ENCODE measurements at regions not wholly inside any gene's neighbourhood (a gene's known extent, or its start where the extent isn't known, plus 50 kb on each side); places are given as distances from the start of the nearest gene placed in this dataset.
"Not testable (repeated sequence)": the region's sequence is repeated elsewhere in the genome, so short reads cannot be mapped to it uniquely, and the experiment has no call there.

- H3K36me3 Mint-ChIP-seq (ENCODE audit: low read depth), result no peaks in the 10 kb centered on the region
- H3K9me3 Mint-ChIP-seq, result no peaks in the 10 kb centered on the region
- H3K4me3 Mint-ChIP-seq, result no peak overlapping the region
- H3K27ac Mint-ChIP-seq, result no peak overlapping the region
- no peaks in the 10 kb centered on the region for H3K27me3 Mint-ChIP-seq
- intact Hi-C loops (cut with micrococcal nuclease), result no loop called here
- DNase-seq, result no peak
- H3K4me1 Mint-ChIP-seq, result no peaks in the 10 kb centered on the region
Measured at GRCh38 chr2:144983107-144983506, 463.2 kb upstream of the ZEB2 start.

- no peak for DNase-seq
- no peaks in the 10 kb centered on the region for H3K9me3 Mint-ChIP-seq
- H3K4me1 Mint-ChIP-seq, result no peaks in the 10 kb centered on the region
- intact Hi-C loops (cut with micrococcal nuclease), result no loop called here
- H3K27me3 Mint-ChIP-seq, result no peaks in the 10 kb centered on the region
- no peak overlapping the region for H3K27ac Mint-ChIP-seq
- no peaks in the 10 kb centered on the region for H3K36me3 Mint-ChIP-seq (ENCODE audit: low read depth)
- H3K4me3 Mint-ChIP-seq, result no peak overlapping the region
Measured at GRCh38 chr2:144982481-144982880, 462.6 kb upstream of the ZEB2 start.

GRCh38 chr2:144975881-144976280 is 456.0 kb upstream of the ZEB2 start:
- Mint-ChIP-seq H3K27ac (no peak overlapping the region), H3K36me3 (ENCODE audit: low read depth) (no peaks in the 10 kb centered on the region), H3K27me3 (no peaks in the 10 kb centered on the region), H3K9me3 (no peaks in the 10 kb centered on the region), H3K4me1 (no peaks in the 10 kb centered on the region), H3K4me3 (no peak overlapping the region)
- intact Hi-C loops (cut with micrococcal nuclease), result no loop called here
- DNase-seq, result no peak

- Mint-ChIP-seq H3K27me3 (no peaks in the 10 kb centered on the region), H3K4me1 (no peaks in the 10 kb centered on the region)
- intact Hi-C loops (cut with micrococcal nuclease), result no loop called here
Measured at GRCh38 chr2:144972676-144973075, 452.8 kb upstream of the ZEB2 start.

GRCh38 chr2:144971786-144972335 is 451.9 kb upstream of the ZEB2 start:
- Mint-ChIP-seq H3K9me3 (peaks cover 7% of the 10 kb centered on the region), H3K4me3 (no peak overlapping the region), H3K27ac (no peak overlapping the region), H3K4me1 (no peaks in the 10 kb centered on the region), H3K36me3 (ENCODE audit: low read depth) (no peaks in the 10 kb centered on the region), H3K27me3 (no peaks in the 10 kb centered on the region)
- intact Hi-C loops (cut with micrococcal nuclease), result no loop called here
- no peak for DNase-seq

More at GRCh38 chr2:144972676-144973075, 452.8 kb upstream of the ZEB2 start:
- Mint-ChIP-seq H3K9me3 (peaks cover 7% of the 10 kb centered on the region), H3K4me3 (no peak overlapping the region), H3K36me3 (ENCODE audit: low read depth) (no peaks in the 10 kb centered on the region), H3K27ac (no peak overlapping the region)
- DNase-seq, result no peak

GRCh38 chr2:144970410-144970809 is 450.5 kb upstream of the ZEB2 start:
- H3K27ac Mint-ChIP-seq; H3K4me1 Mint-ChIP-seq; H3K27me3 Mint-ChIP-seq; H3K9me3 Mint-ChIP-seq; H3K36me3 Mint-ChIP-seq (ENCODE audit: low read depth); intact Hi-C loops (cut with micrococcal nuclease); H3K4me3 Mint-ChIP-seq; DNase-seq: not testable (repeated sequence)

- H3K27me3 Mint-ChIP-seq; intact Hi-C loops (cut with micrococcal nuclease); H3K27ac Mint-ChIP-seq; H3K4me1 Mint-ChIP-seq; DNase-seq; H3K36me3 Mint-ChIP-seq (ENCODE audit: low read depth); H3K4me3 Mint-ChIP-seq: not testable (repeated sequence)
- peaks cover 11% of the 10 kb centered on the region for H3K9me3 Mint-ChIP-seq
Measured at GRCh38 chr2:144969564-144969963, 449.6 kb upstream of the ZEB2 start.

- DNase-seq, result no peak
- no peak overlapping the region for H3K4me3 Mint-ChIP-seq
- H3K27me3 Mint-ChIP-seq, result no peaks in the 10 kb centered on the region
- no peak overlapping the region for H3K27ac Mint-ChIP-seq
- intact Hi-C loops (cut with micrococcal nuclease), result no loop called here
- H3K9me3 Mint-ChIP-seq, result peaks cover 17% of the 10 kb centered on the region
- H3K4me1 Mint-ChIP-seq, result no peaks in the 10 kb centered on the region
- H3K36me3 Mint-ChIP-seq (ENCODE audit: low read depth), result no peaks in the 10 kb centered on the region
Measured at GRCh38 chr2:144967961-144968360, 448.0 kb upstream of the ZEB2 start.

GRCh38 chr2:144965172-144965571 is 445.3 kb upstream of the ZEB2 start:
- Mint-ChIP-seq H3K27ac (no peak overlapping the region), H3K9me3 (peaks cover 14% of the 10 kb centered on the region), H3K4me1 (no peaks in the 10 kb centered on the region), H3K27me3 (no peaks in the 10 kb centered on the region), H3K4me3 (no peak overlapping the region), H3K36me3 (ENCODE audit: low read depth) (no peaks in the 10 kb centered on the region)
- intact Hi-C loops (cut with micrococcal nuclease), result no loop called here
- no peak for DNase-seq

- Mint-ChIP-seq H3K4me1 (no peaks in the 10 kb centered on the region), H3K27me3 (no peaks in the 10 kb centered on the region), H3K27ac (no peak overlapping the region), H3K9me3 (peaks cover 10% of the 10 kb centered on the region), H3K4me3 (no peak overlapping the region), H3K36me3 (ENCODE audit: low read depth) (no peaks in the 10 kb centered on the region)
- intact Hi-C loops (cut with micrococcal nuclease), result no loop called here
- DNase-seq, result no peak
Measured at GRCh38 chr2:144963031-144963430, 443.1 kb upstream of the ZEB2 start.

- Mint-ChIP-seq H3K27ac (no peak overlapping the region), H3K9me3 (peaks cover 6% of the 10 kb centered on the region), H3K4me1 (no peaks in the 10 kb centered on the region), H3K36me3 (ENCODE audit: low read depth) (no peaks in the 10 kb centered on the region), H3K27me3 (peaks cover 2% of the 10 kb centered on the region), H3K4me3 (no peak overlapping the region)
- no peak for DNase-seq
- intact Hi-C loops (cut with micrococcal nuclease), result no loop called here
Measured at GRCh38 chr2:144959416-144959815, 439.5 kb upstream of the ZEB2 start.

- H3K27me3 Mint-ChIP-seq, result peaks cover 2% of the 10 kb centered on the region
- H3K9me3 Mint-ChIP-seq, result no peaks in the 10 kb centered on the region
- intact Hi-C loops (cut with micrococcal nuclease), result no loop called here
- no peaks in the 10 kb centered on the region for H3K36me3 Mint-ChIP-seq (ENCODE audit: low read depth)
- DNase-seq, result no peak
- no peaks in the 10 kb centered on the region for H3K4me1 Mint-ChIP-seq
- no peak overlapping the region for H3K27ac Mint-ChIP-seq
- no peak overlapping the region for H3K4me3 Mint-ChIP-seq
Measured at GRCh38 chr2:144950899-144951560, 431.1 kb upstream of the ZEB2 start.

GRCh38 chr2:144948205-144948855 is 428.4 kb upstream of the ZEB2 start:
- intact Hi-C loops (cut with micrococcal nuclease), result no loop called here
- Mint-ChIP-seq H3K4me1 (no peaks in the 10 kb centered on the region), H3K4me3 (no peak overlapping the region), H3K36me3 (ENCODE audit: low read depth) (no peaks in the 10 kb centered on the region), H3K27me3 (no peaks in the 10 kb centered on the region), H3K9me3 (no peaks in the 10 kb centered on the region), H3K27ac (no peak overlapping the region)
- no peak for DNase-seq

GRCh38 chr2:144947709-144948037 is 427.8 kb upstream of the ZEB2 start:
- no peak overlapping the region for H3K27ac Mint-ChIP-seq
- H3K36me3 Mint-ChIP-seq (ENCODE audit: low read depth), result no peaks in the 10 kb centered on the region
- no peaks in the 10 kb centered on the region for H3K4me1 Mint-ChIP-seq
- DNase-seq, result no peak
- intact Hi-C loops (cut with micrococcal nuclease), result no loop called here
- H3K27me3 Mint-ChIP-seq, result no peaks in the 10 kb centered on the region
- H3K4me3 Mint-ChIP-seq, result no peak overlapping the region
- H3K9me3 Mint-ChIP-seq, result no peaks in the 10 kb centered on the region

- Mint-ChIP-seq H3K27ac (no peak overlapping the region), H3K9me3 (no peaks in the 10 kb centered on the region), H3K36me3 (ENCODE audit: low read depth) (no peaks in the 10 kb centered on the region), H3K4me1 (no peaks in the 10 kb centered on the region), H3K27me3 (no peaks in the 10 kb centered on the region), H3K4me3 (no peak overlapping the region)
- no peak for DNase-seq
- intact Hi-C loops (cut with micrococcal nuclease), result no loop called here
Measured at GRCh38 chr2:144946263-144946662, 426.3 kb upstream of the ZEB2 start.
